Endodermal cell (in vitro differentiated cells): ENCODE measurements at regions not wholly inside any gene's neighbourhood (a gene's known extent, or its start where the extent isn't known, plus 50 kb on each side); places are given as distances from the start of the nearest gene placed in this dataset.

Experiments used
- DNase-seq: peaks from one replicate; pipeline ENCODE4 v3.0.0-alpha.2; 2017
- H3K27ac ChIP-seq: 2 replicates; pipeline ENCODE4 v1.5.1; 2013; ENCODE audit warnings: mild to moderate bottlenecking, low read depth, low read length, moderate library complexity
- H3K27me3 ChIP-seq: 2 replicates; pipeline ENCODE4 v1.6.1; 2013; ENCODE audit warnings: mild to moderate bottlenecking, low read length, moderate library complexity; ENCODE audit not compliant: insufficient read depth, control insufficient read depth, poor library complexity, severe bottlenecking
- H3K36me3 ChIP-seq: 2 replicates; pipeline ENCODE4 v1.7.0; 2013; ENCODE audit warnings: mild to moderate bottlenecking, low read length, moderate library complexity; ENCODE audit not compliant: control insufficient read depth, insufficient read depth
- H3K4me1 ChIP-seq: one replicate; pipeline ENCODE4 v1.7.0; 2013; ENCODE audit warnings: low read length; ENCODE audit not compliant: control insufficient read depth, insufficient read depth
- H3K4me3 ChIP-seq: 2 replicates; pipeline ENCODE4 v1.5.1; 2013; ENCODE audit warnings: mild to moderate bottlenecking, low read length, moderate library complexity
- H3K9ac ChIP-seq: 2 replicates; pipeline ENCODE4 v1.6.1; 2013; ENCODE audit warnings: mild to moderate bottlenecking, low read length, moderate library complexity; ENCODE audit not compliant: poor library complexity, severe bottlenecking; ENCODE audit errors: extremely low read depth
- H3K9me3 ChIP-seq: 2 replicates; pipeline ENCODE4 v1.6.1; 2013; ENCODE audit warnings: mild to moderate bottlenecking, low read length, moderate library complexity; ENCODE audit not compliant: control insufficient read depth
- H3K27ac Mint-ChIP-seq: 2 replicates; pipeline ENCODE4 v1.8.0; 2020; ENCODE audit warnings: mixed read lengths
- H3K27me3 Mint-ChIP-seq: 2 replicates; pipeline ENCODE4 v1.8.0; 2021; ENCODE audit warnings: mild to moderate bottlenecking, mixed read lengths; ENCODE audit not compliant: insufficient read depth
- H3K36me3 Mint-ChIP-seq: 2 replicates; pipeline ENCODE4 v1.8.0; 2020; ENCODE audit warnings: low read depth, mixed read lengths
- H3K4me1 Mint-ChIP-seq: 2 replicates; pipeline ENCODE4 v1.8.0; 2020; ENCODE audit warnings: mixed read lengths
- H3K4me3 Mint-ChIP-seq: 2 replicates; pipeline ENCODE4 v1.8.0; 2020; ENCODE audit warnings: mild to moderate bottlenecking, moderate library complexity, mixed read lengths
- H3K9me3 Mint-ChIP-seq: 2 replicates; pipeline ENCODE4 v1.8.0; 2020; ENCODE audit warnings: mild to moderate bottlenecking, mixed read lengths
- CTCF ChIP-seq: fragments of 200-600 bp; sonication (generic); conservative IDR thresholded peaks from 2 replicates; pipeline ENCODE4 v1.5.0; 2021; ENCODE audit warnings: antibody characterized with exemption, mild to moderate bottlenecking
- WGBS, 2 experiments: methylation state at CpG; one replicate each; pipeline versions ENCODE4 v1.1.5 to v1.1.7; 2013; ENCODE audit warnings: missing lambda C conversion rate in 2 of 2, mixed read lengths in 1 of 2; ENCODE audit not compliant: insufficient coverage in 1 of 2, insufficient read length in 1 of 2; 5-methylcytosine and 5-hydroxymethylcytosine counted together

- no peak overlapping the region for H3K9ac ChIP-seq
- H3K36me3 ChIP-seq: no peaks in the 10 kb centered on the region
- WGBS, 2 experiments: 88 to 100% methylated on average over 1 to 2 of the region's 2 CpGs
- peaks cover 1% of the 10 kb centered on the region for H3K9me3 ChIP-seq
- H3K36me3 Mint-ChIP-seq: no peaks in the 10 kb centered on the region
- H3K4me1 ChIP-seq: peaks cover 2% of the 10 kb centered on the region
- peaks cover 10% of the 10 kb centered on the region for H3K4me1 Mint-ChIP-seq
- no peak for TF ChIP-seq CTCF
- no peak overlapping the region for H3K27ac Mint-ChIP-seq
- peaks cover 12% of the 10 kb centered on the region for H3K9me3 Mint-ChIP-seq
- no peak for DNase-seq
- no peak overlapping the region for H3K27ac ChIP-seq
- H3K27me3 ChIP-seq: no peaks in the 10 kb centered on the region
- H3K4me3 Mint-ChIP-seq: no peak overlapping the region
- H3K27me3 Mint-ChIP-seq: no peaks in the 10 kb centered on the region
- no peak overlapping the region for H3K4me3 ChIP-seq
Observed at GRCh38 chr3:187518207-187518606, 150.0 kb downstream of the RTP4 start.

GRCh38 chr3:187516446-187517185 is 148.4 kb downstream of the RTP4 start:
- peaks cover 28% of the 10 kb centered on the region for H3K9me3 Mint-ChIP-seq
- DNase-seq: no peak

GRCh38 chr3:187507905-187508304 is 139.7 kb downstream of the RTP4 start:
- DNase-seq: no peak
- Histone ChIP-seq H3K9ac (no peak overlapping the region), H3K27me3 (no peaks in the 10 kb centered on the region), H3K27ac (no peak overlapping the region), H3K9me3 (peaks cover 18% of the 10 kb centered on the region), H3K4me3 (peak overlapping the region; percentile 16), H3K4me1 (no peaks in the 10 kb centered on the region), H3K36me3 (no peaks in the 10 kb centered on the region)
- peaks cover 20% of the 10 kb centered on the region for H3K4me1 Mint-ChIP-seq
- no peak overlapping the region for H3K27ac Mint-ChIP-seq
- peaks cover 9% of the 10 kb centered on the region for H3K36me3 Mint-ChIP-seq
- H3K4me3 Mint-ChIP-seq: no peak overlapping the region
- no peak for TF ChIP-seq CTCF
- peaks cover 20% of the 10 kb centered on the region for H3K9me3 Mint-ChIP-seq
- WGBS, 2 experiments: 90 to 92% methylated on average over 3 to 5 of the region's 5 CpGs
- H3K27me3 Mint-ChIP-seq: no peaks in the 10 kb centered on the region

More at GRCh38 chr3:187516446-187517185, 148.4 kb downstream of the RTP4 start:
- Mint-ChIP-seq H3K27me3 (no peaks in the 10 kb centered on the region), H3K27ac (no peak overlapping the region), H3K4me3 (no peak overlapping the region), H3K4me1 (peaks cover 10% of the 10 kb centered on the region), H3K36me3 (peaks cover 8% of the 10 kb centered on the region)
- 94 to 97% methylated on average over 7 to 8 of the region's 8 CpGs for WGBS, 2 experiments
- Histone ChIP-seq H3K27me3 (no peaks in the 10 kb centered on the region), H3K9ac (no peak overlapping the region), H3K4me1 (peaks cover 2% of the 10 kb centered on the region), H3K36me3 (no peaks in the 10 kb centered on the region), H3K4me3 (no peak overlapping the region), H3K9me3 (peaks cover 17% of the 10 kb centered on the region), H3K27ac (no peak overlapping the region)
- TF ChIP-seq CTCF: no peak
